DOHH2 (cell line): ENCODE measurements at regions not wholly inside any gene's neighbourhood (a gene's known extent, or its start where the extent isn't known, plus 50 kb on each side); places are given as distances from the start of the nearest gene placed in this dataset.

Experiments
- H3F3A ChIP-seq: fragments of 200-600 bp; sonication (generic), shearing (Covaris generic); 2 replicates; pipeline ENCODE4 v1.6.0; 2016; ENCODE audit warnings: antibody characterized with exemption, mild to moderate bottlenecking; ENCODE audit not compliant: control insufficient read depth, insufficient read depth
- H3K27ac ChIP-seq: fragments of 200-600 bp; sonication (generic); 2 replicates; pipeline ENCODE4 v1.5.1; 2014; ENCODE audit warnings: low read depth, mild to moderate bottlenecking, low read length, moderate library complexity
- H3K27me3 ChIP-seq: fragments of 200-600 bp; sonication (generic); 2 replicates; pipeline ENCODE4 v1.6.1; 2014; ENCODE audit warnings: mild to moderate bottlenecking, low read length, mixed read lengths; ENCODE audit not compliant: control insufficient read depth
- H3K36me3 ChIP-seq: fragments of 200-600 bp; sonication (generic); 2 replicates; pipeline ENCODE4 v1.6.1; 2014; ENCODE audit warnings: mild to moderate bottlenecking, low read length, moderate library complexity, mixed read lengths; ENCODE audit not compliant: control insufficient read depth
- H3K4me1 ChIP-seq: fragments of 200-600 bp; sonication (generic); 2 replicates; pipeline ENCODE4 v1.6.1; 2014; ENCODE audit warnings: mild to moderate bottlenecking, low read length, mixed read lengths; ENCODE audit not compliant: control insufficient read depth
- H3K4me2 ChIP-seq: fragments of 200-600 bp; sonication (generic); 2 replicates; pipeline ENCODE4 v1.6.0; 2014; ENCODE audit warnings: mild to moderate bottlenecking, low read length, moderate library complexity
- H3K4me3 ChIP-seq: fragments of 200-600 bp; sonication (generic); 2 replicates; pipeline ENCODE4 v1.5.1; 2014; ENCODE audit warnings: mild to moderate bottlenecking, low read length, mixed read lengths
- H3K79me2 ChIP-seq: fragments of 200-600 bp; sonication (generic); 2 replicates; pipeline ENCODE4 v1.6.1; 2014; ENCODE audit warnings: mild to moderate bottlenecking, low read length, mixed read lengths; ENCODE audit not compliant: control insufficient read depth
- H3K9me2 ChIP-seq: fragments of 200-600 bp; sonication (generic); replicated peaks from 2 replicates; pipeline ENCODE4 v1.6.1; 2014; ENCODE audit warnings: mild to moderate bottlenecking, low read length, mixed read lengths; ENCODE audit not compliant: control insufficient read depth
- H3K9me3 ChIP-seq: fragments of 200-600 bp; sonication (generic); 2 replicates; pipeline ENCODE4 v1.6.1; 2014; ENCODE audit warnings: antibody characterized with exemption, low read length, mixed read lengths; ENCODE audit not compliant: control insufficient read depth, insufficient read depth
- H4K20me1 ChIP-seq: fragments of 200-600 bp; sonication (generic); 2 replicates; pipeline ENCODE4 v1.6.0; 2014; ENCODE audit warnings: low read depth, mild to moderate bottlenecking, antibody characterized with exemption, low read length, moderate library complexity; ENCODE audit not compliant: control insufficient read depth, insufficient read depth
- EZH2phosphoT487 ChIP-seq: fragments of 200-600 bp; sonication (generic); IDR thresholded peaks from 2 replicates; pipeline ENCODE4 v1.6.1; 2017; ENCODE audit warnings: borderline replicate concordance, mild to moderate bottlenecking, antibody characterized with exemption, low read length, moderate library complexity, mixed read lengths
- TF ChIP-seq, protein P1 (sequence below): fragments of 200-600 bp; sonication (generic); IDR thresholded peaks from one replicate; pipeline ENCODE4 v1.5.1; 2014; ENCODE audit warnings: antibody characterized with exemption, mild to moderate bottlenecking, low read depth, low read length; ENCODE audit not compliant: poor library complexity, severe bottlenecking

DNA sequence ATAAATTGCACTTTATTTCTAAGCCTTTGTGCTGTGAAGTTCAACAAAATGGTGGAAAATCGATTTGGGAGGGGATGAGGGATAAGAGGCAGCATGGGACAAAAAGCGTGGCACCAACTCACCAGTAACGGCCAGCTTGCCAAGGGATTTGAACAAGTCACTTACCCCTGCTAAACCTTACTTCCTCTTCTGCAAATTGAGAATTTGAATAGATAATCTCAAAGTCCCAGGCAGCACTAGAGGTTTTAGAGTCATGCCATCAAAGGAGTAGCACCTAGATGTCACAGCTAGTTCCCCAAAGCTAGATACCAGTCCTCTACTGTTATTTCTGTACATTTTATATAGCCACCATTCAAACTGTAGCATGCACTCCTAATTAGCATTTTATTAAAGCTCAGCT, 83.7 kb upstream of the VRK2 start:
- Histone ChIP-seq H3K27me3 (no peaks in the 10 kb centered on the region), H3K4me3 (no peak overlapping the region), H3K9me3 (no peaks in the 10 kb centered on the region), H3K4me2 (no peak overlapping the region), H3K27ac (no peak overlapping the region), H3K36me3 (no peaks in the 10 kb centered on the region), H3F3A (no peaks in the 10 kb centered on the region), H3K4me1 (no peaks in the 10 kb centered on the region), H4K20me1 (no peaks in the 10 kb centered on the region), H3K9me2 (no peaks in the 10 kb centered on the region), H3K79me2 (no peaks in the 10 kb centered on the region)
- TF ChIP-seq, protein P1, sequence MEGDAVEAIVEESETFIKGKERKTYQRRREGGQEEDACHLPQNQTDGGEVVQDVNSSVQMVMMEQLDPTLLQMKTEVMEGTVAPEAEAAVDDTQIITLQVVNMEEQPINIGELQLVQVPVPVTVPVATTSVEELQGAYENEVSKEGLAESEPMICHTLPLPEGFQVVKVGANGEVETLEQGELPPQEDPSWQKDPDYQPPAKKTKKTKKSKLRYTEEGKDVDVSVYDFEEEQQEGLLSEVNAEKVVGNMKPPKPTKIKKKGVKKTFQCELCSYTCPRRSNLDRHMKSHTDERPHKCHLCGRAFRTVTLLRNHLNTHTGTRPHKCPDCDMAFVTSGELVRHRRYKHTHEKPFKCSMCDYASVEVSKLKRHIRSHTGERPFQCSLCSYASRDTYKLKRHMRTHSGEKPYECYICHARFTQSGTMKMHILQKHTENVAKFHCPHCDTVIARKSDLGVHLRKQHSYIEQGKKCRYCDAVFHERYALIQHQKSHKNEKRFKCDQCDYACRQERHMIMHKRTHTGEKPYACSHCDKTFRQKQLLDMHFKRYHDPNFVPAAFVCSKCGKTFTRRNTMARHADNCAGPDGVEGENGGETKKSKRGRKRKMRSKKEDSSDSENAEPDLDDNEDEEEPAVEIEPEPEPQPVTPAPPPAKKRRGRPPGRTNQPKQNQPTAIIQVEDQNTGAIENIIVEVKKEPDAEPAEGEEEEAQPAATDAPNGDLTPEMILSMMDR: no peak
- TF ChIP-seq EZH2phosphoT487: no peak

DNA sequence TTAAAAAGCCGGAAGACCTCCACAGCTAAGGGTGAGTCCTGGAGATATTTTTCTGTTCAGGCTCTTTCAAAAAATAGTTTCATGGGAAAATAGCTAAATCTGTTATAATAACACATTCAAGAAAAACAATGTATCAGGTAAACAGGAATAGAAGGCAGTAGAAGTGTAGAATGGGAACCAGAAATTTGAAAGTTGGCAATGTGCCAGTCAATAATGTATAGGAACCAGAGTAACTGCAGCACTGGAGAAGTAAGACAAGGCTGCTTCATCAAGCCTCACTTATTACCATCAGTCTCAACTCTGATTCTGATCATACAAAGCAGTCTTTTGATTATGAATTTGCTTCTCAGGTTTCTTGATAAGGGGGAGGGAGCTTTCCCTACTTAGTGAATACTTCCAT, 81.4 kb upstream of the VRK2 start:
- H3K9me2 ChIP-seq: no peaks in the 10 kb centered on the region
- no peaks in the 10 kb centered on the region for H3K36me3 ChIP-seq
- H3F3A ChIP-seq: no peaks in the 10 kb centered on the region
- H3K79me2 ChIP-seq: no peaks in the 10 kb centered on the region
- H3K9me3 ChIP-seq: no peaks in the 10 kb centered on the region
- H3K4me2 ChIP-seq: no peak overlapping the region
- H3K27me3 ChIP-seq: no peaks in the 10 kb centered on the region
- H3K4me3 ChIP-seq: no peak overlapping the region
- H3K4me1 ChIP-seq: no peaks in the 10 kb centered on the region
- no peaks in the 10 kb centered on the region for H4K20me1 ChIP-seq
- TF ChIP-seq, protein P1: no peak
- TF ChIP-seq EZH2phosphoT487: no peak
- H3K27ac ChIP-seq: no peak overlapping the region

DNA sequence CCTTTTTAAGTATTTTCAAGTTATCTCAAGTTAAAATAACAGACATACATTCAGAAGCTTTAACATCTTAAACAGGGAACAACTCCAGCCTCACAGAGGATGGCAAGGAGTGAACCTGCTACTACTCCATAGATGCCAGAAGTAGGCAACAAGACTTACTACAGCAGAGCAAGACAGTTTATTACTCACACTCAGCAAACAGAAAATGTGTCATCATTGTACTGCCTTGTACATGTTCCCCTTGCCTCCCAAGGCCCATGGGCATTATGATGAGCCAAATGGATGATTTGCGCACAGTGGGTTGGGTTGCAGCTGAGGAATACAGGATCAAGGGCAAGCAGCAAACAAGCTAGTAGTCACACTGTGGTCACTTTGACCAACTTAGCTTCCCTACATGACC, 80.6 kb upstream of the VRK2 start:
- H3K27ac ChIP-seq: no peak overlapping the region
- no peaks in the 10 kb centered on the region for H3K27me3 ChIP-seq
- no peaks in the 10 kb centered on the region for H3K4me1 ChIP-seq
- H3K79me2 ChIP-seq: no peaks in the 10 kb centered on the region
- TF ChIP-seq EZH2phosphoT487: no peak
- TF ChIP-seq, protein P1: no peak
- no peaks in the 10 kb centered on the region for H3F3A ChIP-seq
- no peaks in the 10 kb centered on the region for H3K9me2 ChIP-seq
- no peaks in the 10 kb centered on the region for H3K9me3 ChIP-seq
- H3K4me3 ChIP-seq: no peak overlapping the region
- H4K20me1 ChIP-seq: no peaks in the 10 kb centered on the region
- no peak overlapping the region for H3K4me2 ChIP-seq
- no peaks in the 10 kb centered on the region for H3K36me3 ChIP-seq
